Omental fat pad (tissue), 3 donors: ENCODE measurements at regions not wholly inside any gene's neighbourhood (a gene's known extent, or its start where the extent isn't known, plus 50 kb on each side); places are given as distances from the start of the nearest gene placed in this dataset.
"Not testable (repeated sequence)": the region's sequence is repeated elsewhere in the genome, so short reads cannot be mapped to it uniquely, and the experiment has no call there.

ENCODE experiments used
- ATAC-seq: fragments of 150-250 bp; one replicate; pipeline ENCODE4 v1.9.1; 2016; ENCODE audit warnings: mild to moderate bottlenecking, moderate library complexity; ENCODE audit not compliant: low FRiP score
- DNase-seq: peaks from one replicate; pipeline ENCODE4 v3.0.0-alpha.2; 2019; ENCODE audit warnings: low spot score
- CTCF ChIP-seq, 3 donors: fragments of 450-650 bp; IDR thresholded peaks; one replicate each; pipeline ENCODE4 v1.5.1; 2016 to 2017; ENCODE audit warnings: antibody characterized with exemption in 3 of 3, mild to moderate bottlenecking in 3 of 3, moderate library complexity in 2 of 3

GRCh38 chr7:51430480-51431086 lies 114.0 kb upstream of the COBL start:
- DNase-seq (no peak), ATAC-seq (no peak)
- TF ChIP-seq CTCF (IDR thresholded peaks at IDR 0.05): no peak

- TF ChIP-seq CTCF (IDR thresholded peaks at IDR 0.05): no peak
- DNase-seq: no peak
- ATAC-seq: no peak
Measured at GRCh38 chr7:51428217-51428887, 111.7 kb upstream of the COBL start.

- DNase-seq (no peak), ATAC-seq (no peak)
- TF ChIP-seq CTCF (IDR thresholded peaks at IDR 0.05): no peak
Measured at GRCh38 chr7:51426163-51426562, 109.6 kb upstream of the COBL start.

- ATAC-seq: not testable (repeated sequence)
Measured at GRCh38 chr7:51409934-51410333, 93.3 kb upstream of the COBL start.

GRCh38 chr7:51397608-51398007 lies 81.0 kb upstream of the COBL start:
- not testable (repeated sequence) for ATAC-seq, DNase-seq

More at GRCh38 chr7:51409934-51410333, 93.3 kb upstream of the COBL start:
- DNase-seq: not testable (repeated sequence)

GRCh38 chr7:51393003-51393402 lies 76.4 kb upstream of the COBL start:
- DNase-seq, ATAC-seq: not testable (repeated sequence)

- not testable (repeated sequence) for DNase-seq, ATAC-seq
Measured at GRCh38 chr7:51389952-51390351, 73.3 kb upstream of the COBL start.

- DNase-seq, ATAC-seq: not testable (repeated sequence)
Measured at GRCh38 chr7:51389216-51389812, 72.7 kb upstream of the COBL start.

- not testable (repeated sequence) for ATAC-seq, DNase-seq
Measured at GRCh38 chr7:51388241-51388640, 71.6 kb upstream of the COBL start.

- DNase-seq, ATAC-seq: not testable (repeated sequence)
Measured at GRCh38 chr7:51386806-51387568, 70.4 kb upstream of the COBL start.

- ATAC-seq, DNase-seq: not testable (repeated sequence)
Measured at GRCh38 chr7:51386184-51386583, 69.6 kb upstream of the COBL start.

- not testable (repeated sequence) for DNase-seq, ATAC-seq
Measured at GRCh38 chr7:51382243-51382642, 65.6 kb upstream of the COBL start.
